Chondrocyte (in vitro differentiated cells): ENCODE measurements at regions not wholly inside any gene's neighbourhood (a gene's known extent, or its start where the extent isn't known, plus 50 kb on each side); places are given as distances from the start of the nearest gene placed in this dataset.

Experiments used
- DNase-seq: peaks from one replicate; pipeline ENCODE4 v3.0.0; 2021; ENCODE audit warnings: mixed read lengths, low spot score
- H3K27ac Mint-ChIP-seq: one replicate; pipeline ENCODE4 v1.8.0; 2021; ENCODE audit warnings: mild to moderate bottlenecking, moderate library complexity, mixed read lengths; ENCODE audit not compliant: unreplicated experiment
- H3K27me3 Mint-ChIP-seq: 2 replicates; pipeline ENCODE4 v1.8.0; 2021; ENCODE audit warnings: low read depth, mixed read lengths
- H3K36me3 Mint-ChIP-seq: 2 replicates; pipeline ENCODE4 v1.8.0; 2021; ENCODE audit warnings: low read depth, mixed read lengths
- H3K4me1 Mint-ChIP-seq: 2 replicates; pipeline ENCODE4 v1.8.0; 2021; ENCODE audit warnings: low read depth, mild to moderate bottlenecking, mixed read lengths
- H3K4me3 Mint-ChIP-seq: one replicate; pipeline ENCODE4 v1.8.0; 2021; ENCODE audit warnings: mild to moderate bottlenecking, moderate library complexity, mixed read lengths; ENCODE audit not compliant: unreplicated experiment
- H3K9me3 Mint-ChIP-seq: 2 replicates; pipeline ENCODE4 v1.8.0; 2021; ENCODE audit warnings: low read depth, mixed read lengths
- CTCF ChIP-seq: fragments of 200-600 bp; sonication (generic); IDR thresholded peaks from 2 replicates; pipeline ENCODE4 v1.5.0; 2021; ENCODE audit warnings: antibody characterized with exemption, mild to moderate bottlenecking, moderate library complexity

- Mint-ChIP-seq H3K36me3 (peaks cover 4% of the 10 kb centered on the region), H3K27ac (no peak overlapping the region), H3K4me1 (no peaks in the 10 kb centered on the region), H3K4me3 (no peak overlapping the region), H3K9me3 (peaks cover 20% of the 10 kb centered on the region), H3K27me3 (peaks cover 22% of the 10 kb centered on the region)
- no peak for TF ChIP-seq CTCF
- no peak for DNase-seq
These were observed 344.6 kb downstream of the UBE3D start for GRCh38 chr6:82720992-82721391.

- no peaks in the 10 kb centered on the region for H3K36me3 Mint-ChIP-seq
- no peaks in the 10 kb centered on the region for H3K9me3 Mint-ChIP-seq
- no peak for DNase-seq
- H3K4me1 Mint-ChIP-seq: no peaks in the 10 kb centered on the region
- no peak for TF ChIP-seq CTCF
- H3K27ac Mint-ChIP-seq: no peak overlapping the region
- peaks cover 37% of the 10 kb centered on the region for H3K27me3 Mint-ChIP-seq
- H3K4me3 Mint-ChIP-seq: no peak overlapping the region
These were observed 329.9 kb downstream of the UBE3D start for GRCh38 chr6:82735790-82736189.

- Mint-ChIP-seq H3K4me3 (no peak overlapping the region), H3K27me3 (peaks cover 36% of the 10 kb centered on the region), H3K9me3 (no peaks in the 10 kb centered on the region), H3K27ac (no peak overlapping the region), H3K4me1 (no peaks in the 10 kb centered on the region), H3K36me3 (no peaks in the 10 kb centered on the region)
- TF ChIP-seq CTCF: no peak
- DNase-seq: no peak
These were observed 327.7 kb downstream of the UBE3D start for GRCh38 chr6:82737965-82738364.

GRCh38 chr6:82738773-82739172 lies 326.9 kb downstream of the UBE3D start:
- Mint-ChIP-seq H3K4me1 (no peaks in the 10 kb centered on the region), H3K4me3 (no peak overlapping the region), H3K9me3 (no peaks in the 10 kb centered on the region), H3K27ac (no peak overlapping the region), H3K36me3 (no peaks in the 10 kb centered on the region), H3K27me3 (peaks cover 36% of the 10 kb centered on the region)
- no peak for DNase-seq
- TF ChIP-seq CTCF: no peak

- H3K27me3 Mint-ChIP-seq: peaks cover 33% of the 10 kb centered on the region
- H3K27ac Mint-ChIP-seq: no peak overlapping the region
- H3K4me1 Mint-ChIP-seq: no peaks in the 10 kb centered on the region
- H3K36me3 Mint-ChIP-seq: no peaks in the 10 kb centered on the region
- DNase-seq: no peak
- no peak overlapping the region for H3K4me3 Mint-ChIP-seq
- H3K9me3 Mint-ChIP-seq: no peaks in the 10 kb centered on the region
- no peak for TF ChIP-seq CTCF
These were observed 326.3 kb downstream of the UBE3D start for GRCh38 chr6:82739303-82739702.
